GM12892 (cell line): ENCODE measurements at regions not wholly inside any gene's neighbourhood (a gene's known extent, or its start where the extent isn't known, plus 50 kb on each side); places are given as distances from the start of the nearest gene placed in this dataset.

Experiments
- POLR2A ChIP-seq: IDR thresholded peaks from 2 replicates; pipeline ENCODE4 v1.6.1; 2011; ENCODE audit warnings: low read depth, low read length, control low read depth
- POLR2AphosphoS5 ChIP-seq: IDR thresholded peaks from 2 replicates; pipeline ENCODE4 v1.6.1; 2011; ENCODE audit warnings: low read depth, low read length, control low read depth
- TAF1 ChIP-seq: IDR thresholded peaks from 2 replicates; pipeline ENCODE4 v1.6.1; 2011; ENCODE audit warnings: low read depth, mild to moderate bottlenecking, control low read depth, low read length, borderline replicate concordance

DNA sequence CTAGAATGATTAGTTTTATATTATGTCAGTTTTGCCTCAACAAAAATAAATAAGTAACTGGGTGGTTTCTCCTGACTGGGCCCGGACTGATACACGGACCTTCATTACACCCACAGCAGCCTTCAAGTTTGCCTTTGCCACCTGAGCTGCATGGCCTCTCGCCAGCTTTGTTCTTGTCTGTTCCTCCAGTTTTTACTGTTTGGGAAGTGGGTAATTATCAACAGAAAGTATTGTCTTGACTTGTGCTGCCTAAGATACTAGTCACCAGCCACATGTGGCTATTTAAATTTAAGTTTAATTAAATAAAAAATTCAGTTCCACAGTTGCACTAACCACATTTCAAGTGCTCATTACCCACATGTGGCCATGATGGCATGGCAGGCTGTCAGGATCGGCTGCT lies 74.7 kb upstream of the INTU start:
- TF ChIP-seq POLR2A (no peak), POLR2AphosphoS5 (no peak), TAF1 (no peak)
